DND-41 (cell line): ENCODE measurements at regions not wholly inside any gene's neighbourhood (a gene's known extent, or its start where the extent isn't known, plus 50 kb on each side); places are given as distances from the start of the nearest gene placed in this dataset.

Experiments used
- CTCF ChIP-seq: IDR thresholded peaks from 2 replicates; pipeline ENCODE4 v1.5.1; 2012; ENCODE audit warnings: borderline replicate concordance, low read length, moderate library complexity, mild to moderate bottlenecking; ENCODE audit not compliant: poor library complexity, severe bottlenecking; ENCODE audit errors: extremely low read depth
- EZH2 ChIP-seq: IDR thresholded peaks from 3 replicates; pipeline ENCODE4 v1.6.1; 2012; ENCODE audit warnings: borderline replicate concordance, low read depth, mild to moderate bottlenecking, moderate library complexity, low read length, inconsistent platforms; ENCODE audit not compliant: severe bottlenecking

- TF ChIP-seq CTCF (no peak), EZH2 (no peak)
These were observed 371.9 kb upstream of the CNTN4 start for GRCh38 chr3:1726741-1727140.
